GM12872 (cell line): ENCODE measurements at regions not wholly inside any gene's neighbourhood (a gene's known extent, or its start where the extent isn't known, plus 50 kb on each side); places are given as distances from the start of the nearest gene placed in this dataset.

ENCODE experiments used
- TF ChIP-seq, protein P1 (sequence below): IDR thresholded peaks from 3 replicates; pipeline ENCODE4 v1.5.1; 2011; ENCODE audit warnings: low read depth, mild to moderate bottlenecking, low read length, moderate library complexity; ENCODE audit not compliant: insufficient read depth

GRCh38 chr12:73220951-73221350 lies 948.8 kb downstream of the TRHDE start:
- TF ChIP-seq, protein P1, sequence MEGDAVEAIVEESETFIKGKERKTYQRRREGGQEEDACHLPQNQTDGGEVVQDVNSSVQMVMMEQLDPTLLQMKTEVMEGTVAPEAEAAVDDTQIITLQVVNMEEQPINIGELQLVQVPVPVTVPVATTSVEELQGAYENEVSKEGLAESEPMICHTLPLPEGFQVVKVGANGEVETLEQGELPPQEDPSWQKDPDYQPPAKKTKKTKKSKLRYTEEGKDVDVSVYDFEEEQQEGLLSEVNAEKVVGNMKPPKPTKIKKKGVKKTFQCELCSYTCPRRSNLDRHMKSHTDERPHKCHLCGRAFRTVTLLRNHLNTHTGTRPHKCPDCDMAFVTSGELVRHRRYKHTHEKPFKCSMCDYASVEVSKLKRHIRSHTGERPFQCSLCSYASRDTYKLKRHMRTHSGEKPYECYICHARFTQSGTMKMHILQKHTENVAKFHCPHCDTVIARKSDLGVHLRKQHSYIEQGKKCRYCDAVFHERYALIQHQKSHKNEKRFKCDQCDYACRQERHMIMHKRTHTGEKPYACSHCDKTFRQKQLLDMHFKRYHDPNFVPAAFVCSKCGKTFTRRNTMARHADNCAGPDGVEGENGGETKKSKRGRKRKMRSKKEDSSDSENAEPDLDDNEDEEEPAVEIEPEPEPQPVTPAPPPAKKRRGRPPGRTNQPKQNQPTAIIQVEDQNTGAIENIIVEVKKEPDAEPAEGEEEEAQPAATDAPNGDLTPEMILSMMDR: no peak

DNA sequence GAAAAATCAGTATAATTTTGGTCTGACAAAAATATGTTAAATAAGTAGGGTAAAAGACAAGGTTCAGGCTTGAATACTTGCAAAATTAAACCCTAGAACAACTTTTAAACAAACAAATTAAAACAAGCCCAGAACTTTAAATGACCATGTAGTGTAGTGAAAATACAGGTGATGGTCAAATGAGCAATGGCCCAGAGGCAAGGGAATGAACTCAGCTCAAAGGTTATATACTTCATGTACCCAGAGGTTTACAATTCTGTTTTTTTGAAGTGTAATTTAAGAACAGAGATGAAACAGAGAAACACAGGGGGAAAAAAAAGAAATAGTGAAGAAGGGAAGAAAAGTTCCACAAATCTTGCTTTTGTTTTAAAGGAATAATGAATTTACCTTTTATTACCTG lies 949.2 kb downstream of the TRHDE start:
- TF ChIP-seq, protein P1: no peak

DNA sequence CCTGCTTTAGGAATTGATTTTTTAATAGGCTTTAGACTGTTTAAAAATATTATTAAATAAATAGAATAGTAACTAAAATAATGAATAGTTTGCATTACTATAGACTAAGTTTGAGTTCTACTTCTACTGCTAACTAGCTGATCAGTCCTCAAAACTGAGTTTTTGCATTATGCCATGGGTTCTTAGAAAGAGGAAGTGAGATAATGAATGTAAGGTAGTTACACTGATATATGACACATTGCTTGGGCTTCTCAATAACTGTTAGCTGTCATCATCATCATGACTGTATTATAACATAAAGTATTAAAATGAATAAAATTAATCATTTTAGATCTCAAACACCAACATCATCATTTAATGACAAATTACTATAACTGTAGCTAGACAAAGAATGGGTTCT lies 949.7 kb downstream of the TRHDE start:
- TF ChIP-seq, protein P1: no peak

- TF ChIP-seq, protein P1: no peak
Measured at GRCh38 chr12:73225371-73225937, 953.3 kb downstream of the TRHDE start.

DNA sequence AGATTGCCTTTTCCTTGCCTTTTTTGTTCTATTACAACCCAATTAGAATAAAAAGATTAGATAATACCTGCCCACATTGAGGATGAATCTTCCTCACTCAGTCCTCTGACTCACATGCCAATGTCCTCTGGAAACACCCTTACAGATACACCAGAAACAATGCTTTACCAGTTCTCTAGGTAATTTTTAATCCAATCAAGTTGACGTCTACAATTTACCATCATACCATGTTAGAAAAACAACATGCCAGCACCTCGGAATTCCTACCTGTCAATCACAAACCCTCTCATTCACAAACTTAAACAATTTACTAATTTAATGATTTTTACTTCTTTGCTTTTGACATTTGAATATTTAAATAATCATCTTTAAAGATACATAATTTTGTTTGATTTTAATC lies 953.8 kb downstream of the TRHDE start:
- TF ChIP-seq, protein P1: no peak

GRCh38 chr12:73226593-73226992 lies 954.4 kb downstream of the TRHDE start:
- TF ChIP-seq, protein P1: no peak

DNA sequence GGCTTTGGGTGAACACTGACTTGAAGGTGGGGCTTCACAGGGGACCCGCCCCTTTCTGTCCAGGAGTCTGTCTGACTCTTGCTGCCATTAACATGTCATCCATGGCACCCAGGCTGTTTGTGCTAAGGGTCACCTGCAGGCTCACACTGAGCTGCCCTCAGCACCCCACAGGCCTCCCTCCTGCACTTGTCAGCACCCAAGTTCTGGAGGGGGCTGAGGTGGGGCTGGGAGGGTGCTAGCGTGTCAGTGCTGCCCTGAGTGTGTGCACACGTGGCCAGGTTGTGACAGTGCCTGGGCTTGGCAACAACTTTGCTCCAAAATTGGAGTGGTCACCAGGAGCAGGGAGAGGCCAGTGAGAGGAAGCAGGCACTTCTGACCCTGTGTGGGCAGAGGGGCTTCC lies 963.2 kb downstream of the TRHDE start:
- TF ChIP-seq, protein P1: no peak

- TF ChIP-seq, protein P1: no peak
Measured at GRCh38 chr12:73240110-73240509, 967.9 kb downstream of the TRHDE start.
